Uterus (tissue), 2 donors: ENCODE measurements at regions not wholly inside any gene's neighbourhood (a gene's known extent, or its start where the extent isn't known, plus 50 kb on each side); places are given as distances from the start of the nearest gene placed in this dataset.

Source experiments
- POLR2A ChIP-seq, 2 donors: fragments of 450-650 bp; IDR thresholded peaks; one replicate each; pipeline ENCODE4 v1.6.1; 2016; ENCODE audit warnings: antibody characterized with exemption in 2 of 2, mild to moderate bottlenecking in 1 of 2, moderate library complexity in 1 of 2
- TF ChIP-seq, protein P1 (sequence below), 4 experiments: fragments of 200-600 bp in 2 of 4; fragments of 450-650 bp in 2 of 4; sonication (generic) in 2 of 4; IDR thresholded peaks; one replicate each; pipeline ENCODE4 v1.5.1; 2016 to 2019; ENCODE audit warnings: antibody characterized with exemption in 4 of 4, mild to moderate bottlenecking in 2 of 4, moderate library complexity in 1 of 4

GRCh38 chr4:60930866-60931265, 269.3 kb upstream of the ADGRL3 start:
- TF ChIP-seq, protein P1, sequence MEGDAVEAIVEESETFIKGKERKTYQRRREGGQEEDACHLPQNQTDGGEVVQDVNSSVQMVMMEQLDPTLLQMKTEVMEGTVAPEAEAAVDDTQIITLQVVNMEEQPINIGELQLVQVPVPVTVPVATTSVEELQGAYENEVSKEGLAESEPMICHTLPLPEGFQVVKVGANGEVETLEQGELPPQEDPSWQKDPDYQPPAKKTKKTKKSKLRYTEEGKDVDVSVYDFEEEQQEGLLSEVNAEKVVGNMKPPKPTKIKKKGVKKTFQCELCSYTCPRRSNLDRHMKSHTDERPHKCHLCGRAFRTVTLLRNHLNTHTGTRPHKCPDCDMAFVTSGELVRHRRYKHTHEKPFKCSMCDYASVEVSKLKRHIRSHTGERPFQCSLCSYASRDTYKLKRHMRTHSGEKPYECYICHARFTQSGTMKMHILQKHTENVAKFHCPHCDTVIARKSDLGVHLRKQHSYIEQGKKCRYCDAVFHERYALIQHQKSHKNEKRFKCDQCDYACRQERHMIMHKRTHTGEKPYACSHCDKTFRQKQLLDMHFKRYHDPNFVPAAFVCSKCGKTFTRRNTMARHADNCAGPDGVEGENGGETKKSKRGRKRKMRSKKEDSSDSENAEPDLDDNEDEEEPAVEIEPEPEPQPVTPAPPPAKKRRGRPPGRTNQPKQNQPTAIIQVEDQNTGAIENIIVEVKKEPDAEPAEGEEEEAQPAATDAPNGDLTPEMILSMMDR (IDR thresholded peaks at IDR 0.05): no peak
- TF ChIP-seq POLR2A (IDR thresholded peaks at IDR 0.05): no peak
